Vagina (tissue), 2 donors: ENCODE measurements at regions not wholly inside any gene's neighbourhood (a gene's known extent, or its start where the extent isn't known, plus 50 kb on each side); places are given as distances from the start of the nearest gene placed in this dataset.

Source experiments
- DNase-seq, 2 donors: peaks; one replicate each; pipeline ENCODE4 v3.0.0-alpha.2; 2017; ENCODE audit errors: extremely low spot score in 2 of 2
- H3K27ac ChIP-seq: fragments of 200-600 bp; sonication (generic); one replicate; pipeline ENCODE4 v1.5.1; 2019
- H3K27me3 ChIP-seq: fragments of 200-600 bp; sonication (generic); one replicate; pipeline ENCODE4 v1.5.1; 2019
- H3K36me3 ChIP-seq, 2 donors: fragments of 200-600 bp; sonication (generic); one replicate each; pipeline ENCODE4 v1.5.1; 2017 to 2019
- H3K4me1 ChIP-seq: fragments of 200-600 bp; sonication (generic); one replicate; pipeline ENCODE4 v1.5.1; 2019
- H3K4me3 ChIP-seq, 2 donors: fragments of 200-600 bp; sonication (generic); 1 replicate in 1 of 2; 2 replicates in 1 of 2; pipeline ENCODE4 v1.5.1; 2016 to 2019
- H3K9me3 ChIP-seq: fragments of 200-600 bp; sonication (generic); one replicate; pipeline ENCODE4 v1.5.1; 2019
- CTCF ChIP-seq, 3 experiments: fragments of 450-650 bp in 2 of 3; fragments of 200-600 bp in 1 of 3; sonication (generic) in 1 of 3; IDR thresholded peaks; one replicate each; pipeline ENCODE4 v1.5.1; 2017 to 2019; ENCODE audit warnings: antibody characterized with exemption in 3 of 3, mild to moderate bottlenecking in 2 of 3, moderate library complexity in 2 of 3
- POLR2A ChIP-seq, 2 donors: fragments of 450-650 bp; IDR thresholded peaks; one replicate each; pipeline ENCODE4 v1.6.1; 2017; ENCODE audit warnings: antibody characterized with exemption in 2 of 2, mild to moderate bottlenecking in 2 of 2, moderate library complexity in 2 of 2
- POLR2AphosphoS5 ChIP-seq, 2 donors: sonication (generic); formaldehyde crosslinking; IDR thresholded peaks; one replicate each; pipeline ENCODE4 v1.9.0; 2017; ENCODE audit warnings: antibody characterized with exemption in 2 of 2, mild to moderate bottlenecking in 2 of 2, low read depth in 1 of 2; ENCODE audit not compliant: insufficient read depth in 1 of 2
- intact Hi-C: fragments of 100-400 bp; cut with DNase I; formaldehyde crosslinking; loops from one replicate; pipeline ENCODE4 v1.15.1; 2023

GRCh38 chr11:57900320-57900719 is 123.4 kb upstream of the OR9Q1 start:
- TF ChIP-seq POLR2AphosphoS5 (IDR thresholded peaks at IDR 0.05; ENCODE audit: insufficient read depth in 1 of 2, low read depth in 1 of 2) (no peak), CTCF (IDR thresholded peaks at IDR 0.05) (no peak), POLR2A (IDR thresholded peaks at IDR 0.05) (no peak)
- intact Hi-C loops: no loop called here
- H3K36me3 ChIP-seq: no peaks in the 10 kb centered on the region
- H3K9me3 ChIP-seq: no peaks in the 10 kb centered on the region
- DNase-seq: no peak
- no peak overlapping the region for H3K27ac ChIP-seq
- H3K27me3 ChIP-seq: no peaks in the 10 kb centered on the region
- peaks cover 9% of the 10 kb centered on the region for H3K4me1 ChIP-seq
- H3K4me3 ChIP-seq: no peak overlapping the region

GRCh38 chr11:57901278-57901677 is 122.4 kb upstream of the OR9Q1 start:
- Histone ChIP-seq H3K27ac (no peak overlapping the region), H3K27me3 (no peaks in the 10 kb centered on the region), H3K4me3 (no peak overlapping the region), H3K4me1 (peaks cover 9% of the 10 kb centered on the region), H3K9me3 (no peaks in the 10 kb centered on the region), H3K36me3 (no peaks in the 10 kb centered on the region)
- intact Hi-C loops: no loop called here
- no peak for DNase-seq
- TF ChIP-seq POLR2A (IDR thresholded peaks at IDR 0.05) (no peak), POLR2AphosphoS5 (IDR thresholded peaks at IDR 0.05; ENCODE audit: insufficient read depth in 1 of 2, low read depth in 1 of 2) (no peak), CTCF (IDR thresholded peaks at IDR 0.05) (no peak)

DNA sequence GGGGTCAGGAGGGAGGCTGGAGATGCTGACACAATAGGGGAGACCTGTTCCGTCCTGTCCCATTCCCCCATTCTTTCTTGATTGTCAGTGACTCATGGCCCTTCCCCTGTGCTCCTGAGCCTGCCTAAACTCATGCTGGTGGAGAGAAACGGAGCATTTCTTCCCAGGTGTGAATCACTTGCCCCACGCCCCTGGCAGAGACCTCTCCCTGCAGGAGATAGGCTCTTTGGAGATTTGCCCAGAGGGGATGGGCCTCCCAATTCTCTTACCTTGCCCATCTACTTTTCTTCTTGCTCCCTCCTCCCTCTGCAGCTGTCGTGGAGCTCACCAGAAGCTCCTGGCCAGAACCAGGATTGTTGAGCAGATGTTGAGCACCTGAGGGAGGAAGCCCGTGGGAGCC is 121.9 kb upstream of the OR9Q1 start:
- DNase-seq: no peak
- intact Hi-C loops: no loop called here
- TF ChIP-seq POLR2AphosphoS5 (IDR thresholded peaks at IDR 0.05; ENCODE audit: insufficient read depth in 1 of 2, low read depth in 1 of 2) (peak in 1 of 2 donors; percentile 39), CTCF (IDR thresholded peaks at IDR 0.05) (no peak), POLR2A (IDR thresholded peaks at IDR 0.05) (no peak)
- Histone ChIP-seq H3K4me3 (no peak overlapping the region), H3K9me3 (no peaks in the 10 kb centered on the region), H3K4me1 (peaks cover 9% of the 10 kb centered on the region), H3K27ac (no peak overlapping the region), H3K36me3 (no peaks in the 10 kb centered on the region), H3K27me3 (no peaks in the 10 kb centered on the region)

DNA sequence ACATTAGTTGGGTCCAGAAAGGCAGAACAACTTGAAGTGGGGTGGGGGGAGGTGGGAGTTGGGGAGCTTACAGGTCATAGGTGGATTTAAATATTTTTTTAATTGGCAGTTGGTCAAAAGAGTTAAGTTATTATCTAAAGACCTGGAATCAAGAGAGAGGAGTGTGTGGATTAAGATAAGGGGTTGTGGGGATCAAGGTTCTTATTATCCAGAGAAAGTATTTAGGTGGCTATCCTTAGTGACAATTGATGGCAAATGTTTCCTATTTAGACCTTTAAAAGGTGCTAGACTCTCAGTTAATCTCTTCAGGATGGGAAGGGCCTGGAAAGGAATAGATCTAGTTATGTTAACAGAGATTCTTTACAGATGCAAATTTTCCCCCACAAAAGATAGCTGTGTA is 120.7 kb upstream of the OR9Q1 start:
- Histone ChIP-seq H3K4me1 (peaks cover 9% of the 10 kb centered on the region), H3K27ac (peak overlapping the region; percentile 14), H3K27me3 (no peaks in the 10 kb centered on the region), H3K36me3 (no peaks in the 10 kb centered on the region), H3K4me3 (no peak overlapping the region), H3K9me3 (no peaks in the 10 kb centered on the region)
- DNase-seq: no peak
- intact Hi-C loops: no loop called here
- TF ChIP-seq POLR2A (IDR thresholded peaks at IDR 0.05) (no peak), POLR2AphosphoS5 (IDR thresholded peaks at IDR 0.05; ENCODE audit: insufficient read depth in 1 of 2, low read depth in 1 of 2) (no peak), CTCF (IDR thresholded peaks at IDR 0.05) (no peak)

- H3K27ac ChIP-seq: peak overlapping the region; percentile 14
- TF ChIP-seq POLR2AphosphoS5 (IDR thresholded peaks at IDR 0.05; ENCODE audit: insufficient read depth in 1 of 2, low read depth in 1 of 2): peak in 1 of 2 donors; percentile 32
- TF ChIP-seq POLR2A (IDR thresholded peaks at IDR 0.05): no peak
- H3K4me3 ChIP-seq: no peak overlapping the region
- H3K9me3 ChIP-seq: no peaks in the 10 kb centered on the region
- DNase-seq: no peak
- H3K27me3 ChIP-seq: no peaks in the 10 kb centered on the region
- peaks cover 9% of the 10 kb centered on the region for H3K4me1 ChIP-seq
- intact Hi-C loops: no loop called here
- H3K36me3 ChIP-seq: no peaks in the 10 kb centered on the region
Measured at GRCh38 chr11:57903441-57904123, 120.1 kb upstream of the OR9Q1 start.
